ENCODE measurements at regions not wholly inside any gene's neighbourhood (a gene's known extent, or its start where the extent isn't known, plus 50 kb on each side); places are given as distances from the start of the nearest gene placed in this dataset.

GRCh38 chr12:58528271-58528670 lies 392.0 kb downstream of the LRIG3 start:
- ATAC-seq (no peak), DNase-seq (ENCODE audit: low spot score) (no peak)
- H3K36me3 Mint-ChIP-seq, result no peaks in the 10 kb centered on the region
- H3K4me3 Mint-ChIP-seq, result no peak overlapping the region
- H3K27ac Mint-ChIP-seq, result no peak overlapping the region
- H3K9me3 Mint-ChIP-seq, result peaks cover 9% of the 10 kb centered on the region
- H3K27me3 Mint-ChIP-seq, result no peaks in the 10 kb centered on the region
- no peaks in the 10 kb centered on the region for H3K4me1 Mint-ChIP-seq (ENCODE audit: low read depth in 2 of 2)

- ATAC-seq (no peak), DNase-seq (ENCODE audit: low spot score) (no peak)
- no peaks in the 10 kb centered on the region for H3K27me3 Mint-ChIP-seq
- peaks cover 8% of the 10 kb centered on the region for H3K9me3 Mint-ChIP-seq
- H3K4me3 Mint-ChIP-seq, result no peak overlapping the region
- H3K4me1 Mint-ChIP-seq (ENCODE audit: low read depth in 2 of 2), result no peaks in the 10 kb centered on the region
- H3K36me3 Mint-ChIP-seq, result no peaks in the 10 kb centered on the region
- H3K27ac Mint-ChIP-seq, result no peak overlapping the region
Observed at GRCh38 chr12:58529114-58529665, 391.1 kb downstream of the LRIG3 start.

- no peaks in the 10 kb centered on the region for H3K4me1 Mint-ChIP-seq (ENCODE audit: low read depth in 2 of 2)
- H3K4me3 Mint-ChIP-seq, result no peak overlapping the region
- H3K27ac Mint-ChIP-seq, result no peak overlapping the region
- DNase-seq (ENCODE audit: low spot score), result no peak
- no peaks in the 10 kb centered on the region for H3K27me3 Mint-ChIP-seq
- H3K9me3 Mint-ChIP-seq, result peaks cover 3% of the 10 kb centered on the region
- no peaks in the 10 kb centered on the region for H3K36me3 Mint-ChIP-seq
- no peak for ATAC-seq
Observed at GRCh38 chr12:58529897-58530741, 390.2 kb downstream of the LRIG3 start.

- H3K4me1 Mint-ChIP-seq (ENCODE audit: low read depth in 2 of 2), result no peaks in the 10 kb centered on the region
- no peaks in the 10 kb centered on the region for H3K27me3 Mint-ChIP-seq
- H3K36me3 Mint-ChIP-seq, result no peaks in the 10 kb centered on the region
- H3K4me3 Mint-ChIP-seq, result no peak overlapping the region
- H3K27ac Mint-ChIP-seq, result no peak overlapping the region
- no peak for ATAC-seq
- peaks cover 2% of the 10 kb centered on the region for H3K9me3 Mint-ChIP-seq
- DNase-seq (ENCODE audit: low spot score), result no peak
Observed at GRCh38 chr12:58530742-58531062, 389.6 kb downstream of the LRIG3 start.

- Mint-ChIP-seq H3K27ac (no peak overlapping the region), H3K4me1 (ENCODE audit: low read depth in 2 of 2) (no peaks in the 10 kb centered on the region), H3K36me3 (no peaks in the 10 kb centered on the region), H3K27me3 (no peaks in the 10 kb centered on the region), H3K9me3 (peaks cover 3% of the 10 kb centered on the region), H3K4me3 (no peak overlapping the region)
- DNase-seq (ENCODE audit: low spot score) (no peak), ATAC-seq (no peak)
Observed at GRCh38 chr12:58532855-58533608, 387.3 kb downstream of the LRIG3 start.

- H3K36me3 Mint-ChIP-seq, result no peaks in the 10 kb centered on the region
- H3K4me1 Mint-ChIP-seq (ENCODE audit: low read depth in 2 of 2), result no peaks in the 10 kb centered on the region
- H3K4me3 Mint-ChIP-seq, result no peak overlapping the region
- DNase-seq (ENCODE audit: low spot score) (no peak), ATAC-seq (no peak)
- H3K27ac Mint-ChIP-seq, result no peak overlapping the region
- no peaks in the 10 kb centered on the region for H3K27me3 Mint-ChIP-seq
- H3K9me3 Mint-ChIP-seq, result peaks cover 3% of the 10 kb centered on the region
Observed at GRCh38 chr12:58533652-58534051, 386.7 kb downstream of the LRIG3 start.

- H3K27me3 Mint-ChIP-seq, result no peaks in the 10 kb centered on the region
- no peak for DNase-seq (ENCODE audit: low spot score)
- no peaks in the 10 kb centered on the region for H3K36me3 Mint-ChIP-seq
- no peak overlapping the region for H3K27ac Mint-ChIP-seq
- H3K4me3 Mint-ChIP-seq, result no peak overlapping the region
- ATAC-seq, result no peak
- H3K4me1 Mint-ChIP-seq (ENCODE audit: low read depth in 2 of 2), result no peaks in the 10 kb centered on the region
- peaks cover 3% of the 10 kb centered on the region for H3K9me3 Mint-ChIP-seq
Observed at GRCh38 chr12:58537278-58537677, 383.0 kb downstream of the LRIG3 start.

- no peak for DNase-seq (ENCODE audit: low spot score)
- no peaks in the 10 kb centered on the region for H3K4me1 Mint-ChIP-seq (ENCODE audit: low read depth in 2 of 2)
- H3K27ac Mint-ChIP-seq, result no peak overlapping the region
- H3K4me3 Mint-ChIP-seq, result no peak overlapping the region
- no peak for ATAC-seq
- H3K36me3 Mint-ChIP-seq, result no peaks in the 10 kb centered on the region
- H3K27me3 Mint-ChIP-seq, result no peaks in the 10 kb centered on the region
- peaks cover 4% of the 10 kb centered on the region for H3K9me3 Mint-ChIP-seq
Observed at GRCh38 chr12:58539295-58539694, 381.0 kb downstream of the LRIG3 start.

- H3K27me3 Mint-ChIP-seq, result no peaks in the 10 kb centered on the region
- ATAC-seq (no peak), DNase-seq (ENCODE audit: low spot score) (no peak)
- H3K4me1 Mint-ChIP-seq (ENCODE audit: low read depth in 2 of 2), result no peaks in the 10 kb centered on the region
- no peak overlapping the region for H3K27ac Mint-ChIP-seq
- H3K9me3 Mint-ChIP-seq, result peaks cover 6% of the 10 kb centered on the region
- no peak overlapping the region for H3K4me3 Mint-ChIP-seq
- no peaks in the 10 kb centered on the region for H3K36me3 Mint-ChIP-seq
Observed at GRCh38 chr12:58540480-58541299, 379.6 kb downstream of the LRIG3 start.

GRCh38 chr12:58541300-58541690 lies 379.0 kb downstream of the LRIG3 start:
- DNase-seq (ENCODE audit: low spot score) (no peak), ATAC-seq (no peak)
- Mint-ChIP-seq H3K4me1 (ENCODE audit: low read depth in 2 of 2) (no peaks in the 10 kb centered on the region), H3K36me3 (no peaks in the 10 kb centered on the region), H3K9me3 (peaks cover 5% of the 10 kb centered on the region), H3K27ac (no peak overlapping the region), H3K27me3 (no peaks in the 10 kb centered on the region), H3K4me3 (no peak overlapping the region)

- no peaks in the 10 kb centered on the region for H3K27me3 Mint-ChIP-seq
- no peaks in the 10 kb centered on the region for H3K4me1 Mint-ChIP-seq (ENCODE audit: low read depth in 2 of 2)
- peaks cover 5% of the 10 kb centered on the region for H3K9me3 Mint-ChIP-seq
- no peak for ATAC-seq
- DNase-seq (ENCODE audit: low spot score), result no peak
- H3K36me3 Mint-ChIP-seq, result no peaks in the 10 kb centered on the region
- H3K27ac Mint-ChIP-seq, result no peak overlapping the region
- no peak overlapping the region for H3K4me3 Mint-ChIP-seq
Observed at GRCh38 chr12:58544281-58544680, 376.0 kb downstream of the LRIG3 start.

GRCh38 chr12:58547217-58547616 lies 373.1 kb downstream of the LRIG3 start:
- ATAC-seq (no peak), DNase-seq (ENCODE audit: low spot score) (no peak)
- Mint-ChIP-seq H3K4me3 (no peak overlapping the region), H3K36me3 (no peaks in the 10 kb centered on the region), H3K27me3 (no peaks in the 10 kb centered on the region), H3K4me1 (ENCODE audit: low read depth in 2 of 2) (no peaks in the 10 kb centered on the region), H3K9me3 (peaks cover 5% of the 10 kb centered on the region), H3K27ac (no peak overlapping the region)

GRCh38 chr12:58548801-58549200 lies 371.5 kb downstream of the LRIG3 start:
- H3K4me1 Mint-ChIP-seq (ENCODE audit: low read depth in 2 of 2), result no peaks in the 10 kb centered on the region
- H3K36me3 Mint-ChIP-seq, result no peaks in the 10 kb centered on the region
- H3K27me3 Mint-ChIP-seq, result no peaks in the 10 kb centered on the region
- ATAC-seq (no peak), DNase-seq (ENCODE audit: low spot score) (no peak)
- no peak overlapping the region for H3K27ac Mint-ChIP-seq
- no peak overlapping the region for H3K4me3 Mint-ChIP-seq
- peaks cover 5% of the 10 kb centered on the region for H3K9me3 Mint-ChIP-seq
